Liver (tissue), 8 donors: ENCODE measurements at regions not wholly inside any gene's neighbourhood (a gene's known extent, or its start where the extent isn't known, plus 50 kb on each side); places are given as distances from the start of the nearest gene placed in this dataset.

Experiments used
- DNase-seq: peaks from one replicate; pipeline ENCODE4 v3.0.0-alpha.2; 2017; ENCODE audit warnings: low spot score
- H3K27ac ChIP-seq, 2 donors: one replicate each; pipeline ENCODE4 v1.7.0; 2013; ENCODE audit warnings: inconsistent platforms in 2 of 2, low read length in 2 of 2, control low read depth in 1 of 2, low read depth in 1 of 2, mild to moderate bottlenecking in 1 of 2
- H3K27me3 ChIP-seq, 4 donors: one replicate each; pipeline versions ENCODE4 v1.6.1 to v1.7.0; 2013; ENCODE audit warnings: low read length in 3 of 4, inconsistent platforms in 1 of 4, mild to moderate bottlenecking in 1 of 4, moderate library complexity in 1 of 4; ENCODE audit not compliant: control insufficient read depth in 4 of 4, insufficient read depth in 4 of 4
- H3K36me3 ChIP-seq, 4 donors: one replicate each; pipeline versions ENCODE4 v1.6.1 to v1.7.0; 2013; ENCODE audit warnings: low read length in 3 of 4, mild to moderate bottlenecking in 3 of 4, low read depth in 1 of 4, moderate library complexity in 1 of 4; ENCODE audit not compliant: control insufficient read depth in 4 of 4, insufficient read depth in 3 of 4
- H3K4me1 ChIP-seq, 4 donors: one replicate each; pipeline versions ENCODE4 v1.6.1 to v1.7.0; 2013; ENCODE audit warnings: low read length in 3 of 4, mild to moderate bottlenecking in 3 of 4, moderate library complexity in 1 of 4; ENCODE audit not compliant: control insufficient read depth in 4 of 4, insufficient read depth in 4 of 4
- H3K4me3 ChIP-seq, 3 donors: one replicate each; pipeline versions ENCODE4 v1.6.1 to v1.7.0; 2013; ENCODE audit warnings: low read length in 3 of 3, control low read depth in 1 of 3, low read depth in 1 of 3, mild to moderate bottlenecking in 1 of 3
- H3K9ac ChIP-seq, 2 donors: one replicate each; pipeline ENCODE4 v1.7.0; 2013; ENCODE audit warnings: low read length in 2 of 2, mild to moderate bottlenecking in 2 of 2, moderate library complexity in 2 of 2, control low read depth in 1 of 2, low read depth in 1 of 2
- H3K9me3 ChIP-seq, 4 donors: one replicate each; pipeline versions ENCODE4 v1.6.1 to v1.7.0; 2013; ENCODE audit warnings: low read length in 3 of 4; ENCODE audit not compliant: control insufficient read depth in 4 of 4
- CTCF ChIP-seq: fragments of 150-350 bp; IDR thresholded peaks from 2 replicates; pipeline ENCODE4 v1.5.1; 2017; ENCODE audit warnings: improper control_type of control experiment, low read depth, low read length; ENCODE audit not compliant: missing input control
- EGR1 ChIP-seq, 2 donors: IDR thresholded peaks; 2 replicates each; pipeline ENCODE4 v1.6.1; 2016 to 2018; ENCODE audit warnings: antibody characterized with exemption in 2 of 2, low read depth in 2 of 2
- FOXA1 ChIP-seq: IDR thresholded peaks from 2 replicates; pipeline ENCODE4 v1.6.1; 2016; ENCODE audit warnings: antibody characterized with exemption
- GABPA ChIP-seq, 2 donors: IDR thresholded peaks in 1 of 2; conservative IDR thresholded peaks in 1 of 2; 2 replicates each; pipeline ENCODE4 v1.6.1; 2016; ENCODE audit warnings: antibody characterized with exemption in 2 of 2, mild to moderate bottlenecking in 1 of 2, moderate library complexity in 1 of 2
- HNF4A ChIP-seq, 2 donors: conservative IDR thresholded peaks; 2 replicates each; pipeline ENCODE4 v1.6.1; 2016; ENCODE audit warnings: antibody characterized with exemption in 2 of 2, mild to moderate bottlenecking in 2 of 2
- HNF4G ChIP-seq: IDR thresholded peaks from 2 replicates; pipeline ENCODE4 v1.6.1; 2016; ENCODE audit warnings: antibody characterized with exemption
- JUND ChIP-seq, 2 donors: IDR thresholded peaks; 2 replicates each; pipeline ENCODE4 v1.6.1; 2016; ENCODE audit warnings: antibody characterized with exemption in 2 of 2
- MAX ChIP-seq: IDR thresholded peaks from 2 replicates; pipeline ENCODE4 v1.6.1; 2016; ENCODE audit warnings: antibody characterized with exemption
- NR2F2 ChIP-seq: IDR thresholded peaks from 2 replicates; pipeline ENCODE4 v1.6.1; 2016; ENCODE audit warnings: antibody characterized with exemption
- RAD21 ChIP-seq, 2 donors: IDR thresholded peaks; 2 replicates each; pipeline ENCODE4 v1.6.1; 2016; ENCODE audit warnings: antibody characterized with exemption in 2 of 2, mild to moderate bottlenecking in 2 of 2
- RXRA ChIP-seq, 2 donors: IDR thresholded peaks; 2 replicates each; pipeline ENCODE4 v1.6.1; 2017 to 2018; ENCODE audit warnings: antibody characterized with exemption in 2 of 2, mild to moderate bottlenecking in 1 of 2
- SP1 ChIP-seq: IDR thresholded peaks from 2 replicates; pipeline ENCODE4 v1.6.1; 2018; ENCODE audit warnings: antibody characterized with exemption, mild to moderate bottlenecking
- TAF1 ChIP-seq: conservative IDR thresholded peaks from 2 replicates; pipeline ENCODE4 v1.6.1; 2016; ENCODE audit warnings: antibody characterized with exemption, mild to moderate bottlenecking
- YY1 ChIP-seq: IDR thresholded peaks from 2 replicates; pipeline ENCODE4 v1.6.1; 2016; ENCODE audit warnings: antibody characterized with exemption, mild to moderate bottlenecking
- WGBS: extraction: QIAGEN DNeasy Blood & Tissue Kit; methylation state at CpG from one replicate; pipeline ENCODE4 v1.1.7; 2013; 5-methylcytosine and 5-hydroxymethylcytosine counted together
- TF ChIP-seq, protein P1 (sequence below): IDR thresholded peaks from 2 replicates; pipeline ENCODE4 v1.6.1; 2016; ENCODE audit warnings: antibody characterized with exemption
- TF ChIP-seq, protein P2 (sequence below): IDR thresholded peaks from 2 replicates; pipeline ENCODE4 v1.6.1; 2016; ENCODE audit warnings: antibody characterized with exemption, mild to moderate bottlenecking
- TF ChIP-seq, protein P3 (sequence below): IDR thresholded peaks from 2 replicates; pipeline ENCODE4 v1.6.1; 2016; ENCODE audit warnings: antibody characterized with exemption
- donor health status: healthy.
- donor health status: healthy.
- donor health status: healthy.
- donor health status: healthy.
- donor health status: healthy.

GRCh38 chr6:140779341-140779740 is 1353.4 kb upstream of the GJE1 start:
- Histone ChIP-seq H3K27ac (no peak overlapping the region), H3K4me1 (no peaks in the 10 kb centered on the region), H3K9ac (no peak overlapping the region), H3K27me3 (no peaks in the 10 kb centered on the region), H3K4me3 (no peak overlapping the region), H3K9me3 (no peaks in the 10 kb centered on the region), H3K36me3 (no peaks in the 10 kb centered on the region)
- TF ChIP-seq NR2F2 (no peak), MAX (no peak), RXRA (IDR thresholded peaks at IDR 0.05) (no peak), GABPA (IDR thresholded peaks at IDR 0.05 in 1 of 2, conservative IDR thresholded peaks at IDR 0.05 in 1 of 2) (no peak), TAF1 (no peak), HNF4G (no peak), HNF4A (conservative IDR thresholded peaks at IDR 0.05) (no peak), JUND (IDR thresholded peaks at IDR 0.05) (no peak), YY1 (no peak)
- TF ChIP-seq, protein P1, sequence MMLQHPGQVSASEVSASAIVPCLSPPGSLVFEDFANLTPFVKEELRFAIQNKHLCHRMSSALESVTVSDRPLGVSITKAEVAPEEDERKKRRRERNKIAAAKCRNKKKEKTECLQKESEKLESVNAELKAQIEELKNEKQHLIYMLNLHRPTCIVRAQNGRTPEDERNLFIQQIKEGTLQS = no peak
- TF ChIP-seq, protein P2, sequence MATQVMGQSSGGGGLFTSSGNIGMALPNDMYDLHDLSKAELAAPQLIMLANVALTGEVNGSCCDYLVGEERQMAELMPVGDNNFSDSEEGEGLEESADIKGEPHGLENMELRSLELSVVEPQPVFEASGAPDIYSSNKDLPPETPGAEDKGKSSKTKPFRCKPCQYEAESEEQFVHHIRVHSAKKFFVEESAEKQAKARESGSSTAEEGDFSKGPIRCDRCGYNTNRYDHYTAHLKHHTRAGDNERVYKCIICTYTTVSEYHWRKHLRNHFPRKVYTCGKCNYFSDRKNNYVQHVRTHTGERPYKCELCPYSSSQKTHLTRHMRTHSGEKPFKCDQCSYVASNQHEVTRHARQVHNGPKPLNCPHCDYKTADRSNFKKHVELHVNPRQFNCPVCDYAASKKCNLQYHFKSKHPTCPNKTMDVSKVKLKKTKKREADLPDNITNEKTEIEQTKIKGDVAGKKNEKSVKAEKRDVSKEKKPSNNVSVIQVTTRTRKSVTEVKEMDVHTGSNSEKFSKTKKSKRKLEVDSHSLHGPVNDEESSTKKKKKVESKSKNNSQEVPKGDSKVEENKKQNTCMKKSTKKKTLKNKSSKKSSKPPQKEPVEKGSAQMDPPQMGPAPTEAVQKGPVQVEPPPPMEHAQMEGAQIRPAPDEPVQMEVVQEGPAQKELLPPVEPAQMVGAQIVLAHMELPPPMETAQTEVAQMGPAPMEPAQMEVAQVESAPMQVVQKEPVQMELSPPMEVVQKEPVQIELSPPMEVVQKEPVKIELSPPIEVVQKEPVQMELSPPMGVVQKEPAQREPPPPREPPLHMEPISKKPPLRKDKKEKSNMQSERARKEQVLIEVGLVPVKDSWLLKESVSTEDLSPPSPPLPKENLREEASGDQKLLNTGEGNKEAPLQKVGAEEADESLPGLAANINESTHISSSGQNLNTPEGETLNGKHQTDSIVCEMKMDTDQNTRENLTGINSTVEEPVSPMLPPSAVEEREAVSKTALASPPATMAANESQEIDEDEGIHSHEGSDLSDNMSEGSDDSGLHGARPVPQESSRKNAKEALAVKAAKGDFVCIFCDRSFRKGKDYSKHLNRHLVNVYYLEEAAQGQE = no peak
- no peak for DNase-seq
- WGBS = 78% methylated on average over 2 of the region's 2 CpGs

DNA sequence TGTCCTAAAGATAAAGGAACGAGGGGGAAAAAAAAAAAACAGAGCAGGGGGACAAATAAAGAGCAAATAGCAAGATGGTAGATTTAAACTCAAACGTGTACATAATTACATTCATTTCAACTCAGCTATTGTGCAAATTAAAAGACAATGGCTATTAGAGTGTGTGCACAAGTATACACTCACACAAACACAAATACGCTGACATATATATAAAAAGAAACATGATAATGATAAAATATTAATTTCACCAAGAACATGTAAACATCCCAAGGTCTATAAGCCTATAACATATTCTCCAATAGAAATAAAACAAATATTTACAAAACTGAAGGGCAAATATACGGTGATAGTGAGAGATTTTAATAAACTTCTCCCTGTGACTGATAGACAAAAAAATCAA is 1354.9 kb upstream of the GJE1 start:
- Histone ChIP-seq H3K9ac (no peak overlapping the region), H3K4me1 (no peaks in the 10 kb centered on the region), H3K27me3 (no peaks in the 10 kb centered on the region), H3K9me3 (no peaks in the 10 kb centered on the region), H3K36me3 (no peaks in the 10 kb centered on the region), H3K4me3 (no peak overlapping the region), H3K27ac (no peak overlapping the region)
- TF ChIP-seq, protein P1 = no peak
- TF ChIP-seq NR2F2 = no peak
- no peak for TF ChIP-seq MAX
- TF ChIP-seq JUND (IDR thresholded peaks at IDR 0.05) = no peak
- TF ChIP-seq CTCF = no peak
- no peak for TF ChIP-seq RAD21 (IDR thresholded peaks at IDR 0.05)
- no peak for TF ChIP-seq SP1
- TF ChIP-seq, protein P2 = no peak
- no peak for TF ChIP-seq YY1
- no peak for TF ChIP-seq RXRA (IDR thresholded peaks at IDR 0.05)
- TF ChIP-seq FOXA1 = no peak
- TF ChIP-seq HNF4G = no peak
- no peak for TF ChIP-seq TAF1
- TF ChIP-seq GABPA (IDR thresholded peaks at IDR 0.05 in 1 of 2, conservative IDR thresholded peaks at IDR 0.05 in 1 of 2) = no peak
- no peak for TF ChIP-seq EGR1 (IDR thresholded peaks at IDR 0.05; ENCODE audit: low read depth in 2 of 2)
- TF ChIP-seq, protein P3, sequence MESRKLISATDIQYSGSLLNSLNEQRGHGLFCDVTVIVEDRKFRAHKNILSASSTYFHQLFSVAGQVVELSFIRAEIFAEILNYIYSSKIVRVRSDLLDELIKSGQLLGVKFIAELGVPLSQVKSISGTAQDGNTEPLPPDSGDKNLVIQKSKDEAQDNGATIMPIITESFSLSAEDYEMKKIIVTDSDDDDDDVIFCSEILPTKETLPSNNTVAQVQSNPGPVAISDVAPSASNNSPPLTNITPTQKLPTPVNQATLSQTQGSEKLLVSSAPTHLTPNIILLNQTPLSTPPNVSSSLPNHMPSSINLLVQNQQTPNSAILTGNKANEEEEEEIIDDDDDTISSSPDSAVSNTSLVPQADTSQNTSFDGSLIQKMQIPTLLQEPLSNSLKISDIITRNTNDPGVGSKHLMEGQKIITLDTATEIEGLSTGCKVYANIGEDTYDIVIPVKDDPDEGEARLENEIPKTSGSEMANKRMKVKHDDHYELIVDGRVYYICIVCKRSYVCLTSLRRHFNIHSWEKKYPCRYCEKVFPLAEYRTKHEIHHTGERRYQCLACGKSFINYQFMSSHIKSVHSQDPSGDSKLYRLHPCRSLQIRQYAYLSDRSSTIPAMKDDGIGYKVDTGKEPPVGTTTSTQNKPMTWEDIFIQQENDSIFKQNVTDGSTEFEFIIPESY = no peak
- no peak for DNase-seq
- 77% methylated on average over 4 of the region's 4 CpGs for WGBS
